ENCODE measurements at regions not wholly inside any gene's neighbourhood (a gene's known extent, or its start where the extent isn't known, plus 50 kb on each side); places are given as distances from the start of the nearest gene placed in this dataset.

GRCh38 chr12:45490232-45490881, 239.1 kb upstream of the ARID2 start:
- no peak for DNase-seq (ENCODE audit: insufficient read length, low spot score)
- no peak for FAIRE-seq
- no peak for TF ChIP-seq CTCF (IDR thresholded peaks at IDR 0.05; ENCODE audit: insufficient read depth, missing control alignments)

GRCh38 chr12:45494279-45494678, 235.2 kb upstream of the ARID2 start:
- FAIRE-seq (no peak), DNase-seq (ENCODE audit: insufficient read length, low spot score) (no peak)
- no peak for TF ChIP-seq CTCF (IDR thresholded peaks at IDR 0.05; ENCODE audit: insufficient read depth, missing control alignments)

- TF ChIP-seq CTCF (IDR thresholded peaks at IDR 0.05; ENCODE audit: insufficient read depth, missing control alignments): no peak
- DNase-seq (ENCODE audit: insufficient read length, low spot score): no peak
- FAIRE-seq: no peak
Measured at GRCh38 chr12:45498645-45499044, 230.9 kb upstream of the ARID2 start.

GRCh38 chr12:45502481-45503128, 226.9 kb upstream of the ARID2 start:
- TF ChIP-seq CTCF (IDR thresholded peaks at IDR 0.05; ENCODE audit: insufficient read depth, missing control alignments): no peak
- FAIRE-seq: no peak
- no peak for DNase-seq (ENCODE audit: insufficient read length, low spot score)

- DNase-seq (ENCODE audit: insufficient read length, low spot score) (no peak), FAIRE-seq (no peak)
Measured at GRCh38 chr12:45503899-45504298, 225.6 kb upstream of the ARID2 start.

GRCh38 chr12:45504316-45505010, 225.0 kb upstream of the ARID2 start:
- DNase-seq (ENCODE audit: insufficient read length, low spot score) (no peak), FAIRE-seq (no peak)
- no peak for TF ChIP-seq CTCF (IDR thresholded peaks at IDR 0.05; ENCODE audit: insufficient read depth, missing control alignments)

More at GRCh38 chr12:45503899-45504298, 225.6 kb upstream of the ARID2 start:
- no peak for TF ChIP-seq CTCF (IDR thresholded peaks at IDR 0.05; ENCODE audit: insufficient read depth, missing control alignments)

- FAIRE-seq (no peak), DNase-seq (ENCODE audit: insufficient read length, low spot score) (no peak)
- TF ChIP-seq CTCF (IDR thresholded peaks at IDR 0.05; ENCODE audit: insufficient read depth, missing control alignments): no peak
Measured at GRCh38 chr12:45509187-45509586, 220.3 kb upstream of the ARID2 start.

All from D721Med (cell line).